ENCODE measurements at regions not wholly inside any gene's neighbourhood (a gene's known extent, or its start where the extent isn't known, plus 50 kb on each side); places are given as distances from the start of the nearest gene placed in this dataset.

DNA sequence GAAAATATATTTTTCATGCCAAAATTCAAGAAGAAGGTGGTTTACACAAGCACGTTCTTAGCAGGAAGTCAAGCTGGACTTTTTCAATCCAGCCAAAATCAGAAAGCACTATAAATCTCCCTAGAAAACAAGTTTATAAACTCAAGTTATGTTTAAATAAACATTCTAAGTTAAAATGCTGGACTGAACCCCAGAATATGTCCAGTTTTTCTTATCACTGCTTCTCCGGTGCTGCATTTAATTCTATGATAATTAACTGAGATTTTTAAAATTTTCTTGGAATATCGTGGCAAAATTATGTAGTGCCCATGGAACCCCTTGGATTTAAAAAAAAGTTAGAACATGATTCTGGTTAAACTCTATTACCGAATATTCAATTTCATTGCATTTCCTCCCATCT lies 218.2 kb upstream of the MDFIC2 start:
- TF ChIP-seq, protein P1, sequence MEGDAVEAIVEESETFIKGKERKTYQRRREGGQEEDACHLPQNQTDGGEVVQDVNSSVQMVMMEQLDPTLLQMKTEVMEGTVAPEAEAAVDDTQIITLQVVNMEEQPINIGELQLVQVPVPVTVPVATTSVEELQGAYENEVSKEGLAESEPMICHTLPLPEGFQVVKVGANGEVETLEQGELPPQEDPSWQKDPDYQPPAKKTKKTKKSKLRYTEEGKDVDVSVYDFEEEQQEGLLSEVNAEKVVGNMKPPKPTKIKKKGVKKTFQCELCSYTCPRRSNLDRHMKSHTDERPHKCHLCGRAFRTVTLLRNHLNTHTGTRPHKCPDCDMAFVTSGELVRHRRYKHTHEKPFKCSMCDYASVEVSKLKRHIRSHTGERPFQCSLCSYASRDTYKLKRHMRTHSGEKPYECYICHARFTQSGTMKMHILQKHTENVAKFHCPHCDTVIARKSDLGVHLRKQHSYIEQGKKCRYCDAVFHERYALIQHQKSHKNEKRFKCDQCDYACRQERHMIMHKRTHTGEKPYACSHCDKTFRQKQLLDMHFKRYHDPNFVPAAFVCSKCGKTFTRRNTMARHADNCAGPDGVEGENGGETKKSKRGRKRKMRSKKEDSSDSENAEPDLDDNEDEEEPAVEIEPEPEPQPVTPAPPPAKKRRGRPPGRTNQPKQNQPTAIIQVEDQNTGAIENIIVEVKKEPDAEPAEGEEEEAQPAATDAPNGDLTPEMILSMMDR (IDR thresholded peaks at IDR 0.05; ENCODE audit: unreplicated experiment), result no peak
- no peak for DNase-seq (ENCODE audit: low spot score)
- Mint-ChIP-seq H3K4me1 (ENCODE audit: unreplicated experiment) (no peaks in the 10 kb centered on the region), H3K4me3 (ENCODE audit: unreplicated experiment) (no peak overlapping the region), H3K9me3 (ENCODE audit: unreplicated experiment) (no peaks in the 10 kb centered on the region), H3K36me3 (ENCODE audit: low read depth, unreplicated experiment) (no peaks in the 10 kb centered on the region), H3K27me3 (ENCODE audit: unreplicated experiment) (peaks cover 1% of the 10 kb centered on the region), H3K27ac (ENCODE audit: unreplicated experiment) (no peak overlapping the region)

DNA sequence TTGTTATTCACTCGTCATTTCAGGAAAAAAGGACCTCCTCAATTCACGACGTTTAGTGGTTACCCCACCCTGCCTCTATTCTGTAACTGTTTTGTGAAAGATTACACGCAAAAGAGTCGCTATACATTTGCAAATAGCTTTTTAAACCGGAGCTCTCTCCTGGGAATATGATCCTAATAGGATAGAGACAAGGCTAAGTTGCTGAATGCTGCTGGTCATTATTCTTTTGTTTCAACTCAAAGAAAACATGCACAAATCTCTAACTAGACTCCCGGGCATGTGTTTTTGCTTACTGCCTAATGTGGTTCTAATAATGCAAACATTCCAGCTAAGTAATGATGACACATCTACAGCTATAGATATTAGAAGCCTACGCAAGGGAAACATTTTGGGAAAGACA lies 214.6 kb upstream of the MDFIC2 start:
- H3K4me1 Mint-ChIP-seq (ENCODE audit: unreplicated experiment), result no peaks in the 10 kb centered on the region
- peaks cover 1% of the 10 kb centered on the region for H3K27me3 Mint-ChIP-seq (ENCODE audit: unreplicated experiment)
- no peaks in the 10 kb centered on the region for H3K36me3 Mint-ChIP-seq (ENCODE audit: low read depth, unreplicated experiment)
- TF ChIP-seq, protein P1 (IDR thresholded peaks at IDR 0.05; ENCODE audit: unreplicated experiment), result no peak
- no peak overlapping the region for H3K27ac Mint-ChIP-seq (ENCODE audit: unreplicated experiment)
- no peak overlapping the region for H3K4me3 Mint-ChIP-seq (ENCODE audit: unreplicated experiment)
- no peak for DNase-seq (ENCODE audit: low spot score)
- H3K9me3 Mint-ChIP-seq (ENCODE audit: unreplicated experiment), result no peaks in the 10 kb centered on the region

DNA sequence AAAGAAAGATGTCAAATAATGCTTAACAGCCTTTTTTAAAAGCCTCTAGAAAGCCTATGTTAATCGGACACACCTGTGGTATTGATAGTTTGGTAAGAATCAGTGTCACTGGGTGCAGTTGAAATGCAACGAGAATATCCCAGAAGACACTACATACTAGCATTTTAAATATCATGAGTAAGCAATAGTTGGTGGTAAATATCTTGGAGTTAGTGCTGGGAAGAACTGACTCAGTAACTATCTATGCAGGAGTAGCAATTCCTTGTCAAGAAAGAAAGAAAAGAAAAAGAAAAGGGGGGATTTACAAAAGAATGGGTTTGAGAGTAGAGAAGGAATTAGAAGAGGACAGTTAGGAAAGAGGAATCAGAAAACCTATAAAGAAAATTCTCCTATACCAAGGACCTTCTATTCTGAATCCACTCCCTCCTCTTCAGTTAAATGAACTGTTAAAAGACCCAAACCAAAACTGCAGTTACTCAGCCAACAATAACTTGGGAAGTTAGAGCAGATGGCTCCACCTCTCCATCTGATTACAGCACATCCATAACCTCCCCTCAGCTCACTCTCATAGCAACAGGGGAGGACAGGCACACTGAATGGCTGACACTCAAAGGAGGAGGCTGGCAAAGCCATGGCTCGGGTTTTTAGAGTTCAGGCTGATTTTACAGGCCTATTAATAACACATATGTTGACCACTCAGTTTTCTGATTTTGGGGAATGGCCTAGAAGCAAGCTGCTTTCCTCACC lies 207.6 kb upstream of the MDFIC2 start:
- H3K27ac Mint-ChIP-seq (ENCODE audit: unreplicated experiment), result no peak overlapping the region
- TF ChIP-seq, protein P1 (IDR thresholded peaks at IDR 0.05; ENCODE audit: unreplicated experiment), result no peak
- no peaks in the 10 kb centered on the region for H3K9me3 Mint-ChIP-seq (ENCODE audit: unreplicated experiment)
- no peaks in the 10 kb centered on the region for H3K36me3 Mint-ChIP-seq (ENCODE audit: low read depth, unreplicated experiment)
- H3K27me3 Mint-ChIP-seq (ENCODE audit: unreplicated experiment), result peaks cover 1% of the 10 kb centered on the region
- no peak overlapping the region for H3K4me3 Mint-ChIP-seq (ENCODE audit: unreplicated experiment)
- DNase-seq (ENCODE audit: low spot score), result no peak
- no peaks in the 10 kb centered on the region for H3K4me1 Mint-ChIP-seq (ENCODE audit: unreplicated experiment)

DNA sequence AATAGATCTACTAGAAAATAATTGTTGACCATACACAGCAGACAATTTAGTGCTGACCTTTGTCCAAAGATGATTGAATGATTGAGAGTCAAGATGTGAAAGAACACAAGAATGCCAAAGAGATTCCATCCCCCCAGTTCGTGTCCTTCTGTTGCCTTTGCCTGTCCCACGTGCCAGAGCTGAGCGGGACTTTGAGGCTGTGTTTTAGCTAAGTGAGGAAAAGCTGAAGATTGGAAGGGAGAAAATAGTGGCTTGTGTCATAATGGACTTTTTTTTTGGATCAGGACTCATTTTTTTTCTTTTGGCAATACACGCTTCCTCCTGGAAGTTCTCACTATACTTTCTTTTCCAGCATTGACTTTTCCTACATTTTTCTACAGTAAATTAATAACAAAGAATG lies 206.6 kb upstream of the MDFIC2 start:
- H3K27ac Mint-ChIP-seq (ENCODE audit: unreplicated experiment), result no peak overlapping the region
- H3K27me3 Mint-ChIP-seq (ENCODE audit: unreplicated experiment), result peaks cover 1% of the 10 kb centered on the region
- no peak overlapping the region for H3K4me3 Mint-ChIP-seq (ENCODE audit: unreplicated experiment)
- no peak for DNase-seq (ENCODE audit: low spot score)
- H3K36me3 Mint-ChIP-seq (ENCODE audit: low read depth, unreplicated experiment), result no peaks in the 10 kb centered on the region
- no peaks in the 10 kb centered on the region for H3K4me1 Mint-ChIP-seq (ENCODE audit: unreplicated experiment)
- TF ChIP-seq, protein P1 (IDR thresholded peaks at IDR 0.05; ENCODE audit: unreplicated experiment), result no peak
- H3K9me3 Mint-ChIP-seq (ENCODE audit: unreplicated experiment), result no peaks in the 10 kb centered on the region

DNA sequence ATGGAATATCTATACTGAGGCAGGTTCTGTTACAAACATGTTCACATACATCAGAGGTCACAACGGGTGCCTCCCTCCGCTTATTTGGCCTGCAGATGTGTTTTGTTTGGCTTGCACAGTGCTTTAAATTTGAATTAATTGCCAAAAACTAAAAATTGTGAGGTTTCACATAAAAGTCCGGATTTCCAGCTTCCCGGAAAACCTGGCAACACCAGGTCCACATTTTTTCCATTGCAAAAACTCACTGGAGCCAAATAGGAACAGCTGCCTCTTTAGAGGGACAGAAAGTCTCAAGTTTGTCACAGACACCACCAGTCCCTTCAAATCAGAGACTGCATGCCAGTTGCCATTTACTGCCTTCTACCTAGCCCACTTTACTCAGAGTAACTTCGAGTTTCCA lies 205.9 kb upstream of the MDFIC2 start:
- no peak overlapping the region for H3K4me3 Mint-ChIP-seq (ENCODE audit: unreplicated experiment)
- no peak overlapping the region for H3K27ac Mint-ChIP-seq (ENCODE audit: unreplicated experiment)
- TF ChIP-seq, protein P1 (IDR thresholded peaks at IDR 0.05; ENCODE audit: unreplicated experiment), result no peak
- no peaks in the 10 kb centered on the region for H3K4me1 Mint-ChIP-seq (ENCODE audit: unreplicated experiment)
- no peaks in the 10 kb centered on the region for H3K9me3 Mint-ChIP-seq (ENCODE audit: unreplicated experiment)
- no peak for DNase-seq (ENCODE audit: low spot score)
- H3K27me3 Mint-ChIP-seq (ENCODE audit: unreplicated experiment), result peaks cover 1% of the 10 kb centered on the region
- H3K36me3 Mint-ChIP-seq (ENCODE audit: low read depth, unreplicated experiment), result no peaks in the 10 kb centered on the region

Measured in endothelial cell (in vitro differentiated cells).